Mesothelial cell of epicardium (in vitro differentiated cells): ENCODE measurements at regions not wholly inside any gene's neighbourhood (a gene's known extent, or its start where the extent isn't known, plus 50 kb on each side); places are given as distances from the start of the nearest gene placed in this dataset.

Source experiments
- DNase-seq, 2 experiments: peaks; one replicate each; pipeline ENCODE4 v3.0.0; 2021; ENCODE audit warnings: low spot score in 2 of 2; ENCODE audit not compliant: unreplicated experiment in 2 of 2
- H3K27ac Mint-ChIP-seq: 2 replicates; pipeline ENCODE4 v1.8.0; 2021; ENCODE audit warnings: mixed read lengths
- H3K27me3 Mint-ChIP-seq: 2 replicates; pipeline ENCODE4 v1.8.0; 2021; ENCODE audit warnings: low read depth, mixed read lengths
- H3K36me3 Mint-ChIP-seq: 2 replicates; pipeline ENCODE4 v1.8.0; 2021; ENCODE audit warnings: mixed read lengths
- H3K4me1 Mint-ChIP-seq: 2 replicates; pipeline ENCODE4 v1.8.0; 2021; ENCODE audit warnings: mixed read lengths
- H3K4me3 Mint-ChIP-seq: 2 replicates; pipeline ENCODE4 v1.8.0; 2021; ENCODE audit warnings: mild to moderate bottlenecking, moderate library complexity, mixed read lengths
- H3K9me3 Mint-ChIP-seq: 2 replicates; pipeline ENCODE4 v1.8.0; 2021; ENCODE audit warnings: mixed read lengths
- CTCF ChIP-seq: fragments of 200-600 bp; sonication (generic); IDR thresholded peaks from one replicate; pipeline ENCODE4 v1.5.0; 2021; ENCODE audit warnings: antibody characterized with exemption; ENCODE audit not compliant: unreplicated experiment

- DNase-seq: no peak
- Mint-ChIP-seq H3K27me3 (peaks cover 2% of the 10 kb centered on the region), H3K27ac (no peak overlapping the region), H3K4me1 (no peaks in the 10 kb centered on the region), H3K4me3 (no peak overlapping the region), H3K9me3 (peaks cover 22% of the 10 kb centered on the region), H3K36me3 (peaks cover 2% of the 10 kb centered on the region)
- no peak for TF ChIP-seq CTCF
Measured at GRCh38 chr6:90429713-90430112, 133.1 kb upstream of the BACH2 start.

- H3K27ac Mint-ChIP-seq: no peak overlapping the region
- peaks cover 2% of the 10 kb centered on the region for H3K36me3 Mint-ChIP-seq
- no peaks in the 10 kb centered on the region for H3K4me1 Mint-ChIP-seq
- H3K4me3 Mint-ChIP-seq: no peak overlapping the region
- peaks cover 2% of the 10 kb centered on the region for H3K27me3 Mint-ChIP-seq
- no peak for TF ChIP-seq CTCF
- no peak for DNase-seq
- H3K9me3 Mint-ChIP-seq: peaks cover 22% of the 10 kb centered on the region
Measured at GRCh38 chr6:90428514-90428913, 131.9 kb upstream of the BACH2 start.

DNA sequence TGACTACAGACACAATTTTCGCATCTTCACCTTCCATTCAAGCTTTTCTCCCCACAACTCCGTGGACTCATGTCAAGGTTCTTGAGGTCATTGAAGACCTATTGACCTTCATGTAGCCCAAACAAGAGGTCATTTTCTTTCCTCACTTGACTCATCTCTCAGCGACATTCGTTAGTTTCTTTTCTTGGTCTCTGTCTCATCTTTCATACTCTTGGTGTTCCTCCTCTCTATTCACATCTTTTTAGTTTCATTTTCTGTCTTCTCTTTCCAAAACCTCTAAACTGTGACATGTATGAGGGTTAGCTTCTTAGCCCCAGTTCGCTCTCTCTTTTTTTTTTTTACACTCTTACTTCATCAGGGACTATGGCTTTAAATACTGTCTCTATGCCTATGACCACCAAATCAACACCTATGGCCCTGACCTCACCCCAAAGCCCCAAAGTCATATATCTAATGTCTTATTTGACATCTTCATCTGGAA is 128.6 kb upstream of the BACH2 start:
- H3K27ac Mint-ChIP-seq: no peak overlapping the region
- no peak overlapping the region for H3K4me3 Mint-ChIP-seq
- DNase-seq: no peak
- H3K36me3 Mint-ChIP-seq: no peaks in the 10 kb centered on the region
- H3K9me3 Mint-ChIP-seq: peaks cover 16% of the 10 kb centered on the region
- peaks cover 6% of the 10 kb centered on the region for H3K27me3 Mint-ChIP-seq
- no peaks in the 10 kb centered on the region for H3K4me1 Mint-ChIP-seq
- no peak for TF ChIP-seq CTCF

- Mint-ChIP-seq H3K36me3 (no peaks in the 10 kb centered on the region), H3K4me1 (no peaks in the 10 kb centered on the region), H3K27me3 (peaks cover 6% of the 10 kb centered on the region), H3K27ac (no peak overlapping the region), H3K4me3 (no peak overlapping the region), H3K9me3 (peaks cover 11% of the 10 kb centered on the region)
- DNase-seq: no peak
- TF ChIP-seq CTCF: no peak
Measured at GRCh38 chr6:90424580-90424979, 127.9 kb upstream of the BACH2 start.

DNA sequence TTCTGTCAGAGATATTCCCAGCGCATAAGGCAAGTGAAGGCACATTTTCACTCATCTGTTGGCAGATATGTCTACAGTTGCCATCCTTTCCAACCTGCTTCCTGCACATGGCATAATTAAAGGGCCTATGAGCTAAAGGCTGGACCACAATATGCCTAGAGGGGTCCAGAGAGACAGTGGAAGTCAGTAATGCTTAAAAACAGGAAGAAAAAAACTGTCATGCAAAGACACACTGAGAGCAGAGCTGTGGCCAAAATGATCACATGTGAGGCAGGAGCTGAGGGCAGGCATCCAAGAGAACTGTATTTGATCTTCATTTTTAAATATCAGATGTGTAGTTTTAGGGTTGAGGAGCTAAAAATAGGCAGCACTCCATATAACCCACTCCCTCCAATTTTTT is 125.0 kb upstream of the BACH2 start:
- Mint-ChIP-seq H3K4me1 (no peaks in the 10 kb centered on the region), H3K36me3 (no peaks in the 10 kb centered on the region), H3K4me3 (no peak overlapping the region), H3K27me3 (peaks cover 6% of the 10 kb centered on the region), H3K27ac (no peak overlapping the region), H3K9me3 (no peaks in the 10 kb centered on the region)
- TF ChIP-seq CTCF: no peak
- DNase-seq: no peak

GRCh38 chr6:90420500-90420899 is 123.9 kb upstream of the BACH2 start:
- H3K27ac Mint-ChIP-seq: no peak overlapping the region
- no peaks in the 10 kb centered on the region for H3K9me3 Mint-ChIP-seq
- no peak for TF ChIP-seq CTCF
- no peak overlapping the region for H3K4me3 Mint-ChIP-seq
- DNase-seq: no peak
- H3K36me3 Mint-ChIP-seq: no peaks in the 10 kb centered on the region
- no peaks in the 10 kb centered on the region for H3K4me1 Mint-ChIP-seq
- peaks cover 6% of the 10 kb centered on the region for H3K27me3 Mint-ChIP-seq
